CD14-positive monocyte (primary cell): ENCODE measurements at regions not wholly inside any gene's neighbourhood (a gene's known extent, or its start where the extent isn't known, plus 50 kb on each side); places are given as distances from the start of the nearest gene placed in this dataset.

Experiments
- DNase-seq, 3 donors: peaks; one replicate each; pipeline ENCODE4 v3.0.0-alpha.2; 2011 to 2022
- H2AFZ ChIP-seq: 2 replicates; pipeline ENCODE4 v1.6.0; 2012; ENCODE audit warnings: mild to moderate bottlenecking, low read depth, low read length, inconsistent platforms; ENCODE audit not compliant: insufficient read depth, poor library complexity, severe bottlenecking
- H3K27ac ChIP-seq, 2 donors: 1 replicate in 1 of 2; 2 replicates in 1 of 2; pipeline ENCODE4 v1.5.1; 2012 to 2013; ENCODE audit warnings: low read length in 2 of 2, control low read depth in 1 of 2, inconsistent platforms in 1 of 2, low read depth in 1 of 2, mild to moderate bottlenecking in 1 of 2
- H3K27me3 ChIP-seq, 2 donors: one replicate each; pipeline versions ENCODE4 v1.6.0 to v1.6.1; 2011 to 2013; ENCODE audit warnings: low read length in 2 of 2; ENCODE audit not compliant: control insufficient read depth in 2 of 2, insufficient read depth in 2 of 2
- H3K36me3 ChIP-seq, 2 donors: replicated peaks in 1 of 2; 1 replicate in 1 of 2; 2 replicates in 1 of 2; pipeline versions ENCODE4 v1.5.1 to v1.6.1; 2012 to 2013; ENCODE audit warnings: low read length in 2 of 2, control low read depth in 1 of 2, inconsistent platforms in 1 of 2, mild to moderate bottlenecking in 1 of 2; ENCODE audit not compliant: insufficient read depth in 2 of 2, control insufficient read depth in 1 of 2
- H3K4me1 ChIP-seq, 2 donors: 1 replicate in 1 of 2; 2 replicates in 1 of 2; pipeline versions ENCODE4 v1.5.1 to v1.6.1; 2012 to 2013; ENCODE audit warnings: low read length in 2 of 2, control low read depth in 1 of 2, inconsistent platforms in 1 of 2, mild to moderate bottlenecking in 1 of 2, moderate library complexity in 1 of 2; ENCODE audit not compliant: insufficient read depth in 2 of 2, control insufficient read depth in 1 of 2
- H3K4me2 ChIP-seq: replicated peaks from 2 replicates; pipeline ENCODE3; 2012; ENCODE audit warnings: low read length, moderate library complexity, mild to moderate bottlenecking; ENCODE audit not compliant: poor library complexity, severe bottlenecking; ENCODE audit errors: extremely low read depth
- H3K4me3 ChIP-seq, 3 experiments: fragments of 200-600 bp in 1 of 3; sonication (generic) in 1 of 3; replicated peaks in 1 of 3; 1 replicate in 2 of 3; 2 replicates in 1 of 3; pipeline ENCODE4 v1.5.1; 2011 to 2013; ENCODE audit warnings: low read length in 3 of 3, mild to moderate bottlenecking in 3 of 3, control low read depth in 2 of 3, low read depth in 2 of 3, inconsistent platforms in 1 of 3, moderate library complexity in 1 of 3
- H3K79me2 ChIP-seq: 2 replicates; pipeline ENCODE4 v1.6.0; 2012; ENCODE audit warnings: mild to moderate bottlenecking, control low read depth, inconsistent platforms, low read length, moderate library complexity; ENCODE audit not compliant: insufficient read depth
- H3K9ac ChIP-seq: 2 replicates; pipeline ENCODE4 v1.6.0; 2017; ENCODE audit warnings: low read length, mild to moderate bottlenecking; ENCODE audit not compliant: insufficient read depth, poor library complexity, severe bottlenecking
- H3K9me3 ChIP-seq, 2 donors: replicated peaks in 1 of 2; 1 replicate in 1 of 2; 2 replicates in 1 of 2; pipeline versions ENCODE4 v1.5.1 to v1.6.1; 2012 to 2013; ENCODE audit warnings: low read length in 2 of 2, control low read depth in 1 of 2; ENCODE audit not compliant: control insufficient read depth in 1 of 2, insufficient read depth in 1 of 2
- H4K20me1 ChIP-seq: 2 replicates; pipeline ENCODE4 v1.6.0; 2012; ENCODE audit warnings: mild to moderate bottlenecking, low read length, control low read depth, moderate library complexity; ENCODE audit not compliant: insufficient read depth
- H3K27ac Mint-ChIP-seq, 7 donors: one replicate each; pipeline ENCODE4 v1.8.0; 2020; ENCODE audit warnings: mild to moderate bottlenecking in 7 of 7, mixed read lengths in 7 of 7, moderate library complexity in 6 of 7, inconsistent platforms in 2 of 7
- H3K27me3 Mint-ChIP-seq, 3 donors: one replicate each; pipeline ENCODE4 v1.8.0; 2021 to 2022; ENCODE audit warnings: low read depth in 3 of 3, mild to moderate bottlenecking in 3 of 3, mixed read lengths in 3 of 3, moderate library complexity in 3 of 3, inconsistent platforms in 1 of 3
- H3K36me3 Mint-ChIP-seq, 2 donors: one replicate each; pipeline ENCODE4 v1.8.0; 2020; ENCODE audit warnings: mixed read lengths in 2 of 2, inconsistent platforms in 1 of 2, mild to moderate bottlenecking in 1 of 2
- H3K4me1 Mint-ChIP-seq: one replicate; pipeline ENCODE4 v1.8.0; 2020; ENCODE audit warnings: mild to moderate bottlenecking, mixed read lengths
- H3K4me3 Mint-ChIP-seq, 2 donors: one replicate each; pipeline ENCODE4 v1.8.0; 2020; ENCODE audit warnings: mild to moderate bottlenecking in 2 of 2, mixed read lengths in 2 of 2, moderate library complexity in 1 of 2
- H3K9me3 Mint-ChIP-seq, 7 donors: one replicate each; pipeline ENCODE4 v1.8.0; 2020 to 2022; ENCODE audit warnings: mixed read lengths in 7 of 7, mild to moderate bottlenecking in 6 of 7, moderate library complexity in 6 of 7, inconsistent platforms in 2 of 7
- CTCF ChIP-seq: fragments of 200-600 bp; IDR thresholded peaks from one replicate; pipeline ENCODE4 v1.8.0; 2022; ENCODE audit warnings: antibody characterized with exemption, mild to moderate bottlenecking
- WGBS: methylation state at CpG from one replicate; pipeline ENCODE4 v1.1.5; 2013; ENCODE audit warnings: missing lambda C conversion rate; ENCODE audit not compliant: insufficient coverage; 5-methylcytosine and 5-hydroxymethylcytosine counted together
- intact Hi-C, 2 donors: fragments of 100-400 bp; cut with micrococcal nuclease; formaldehyde crosslinking; loops; one replicate each; pipeline versions ENCODE4 v1.15.0 to v1.15.1; 2023

DNA sequence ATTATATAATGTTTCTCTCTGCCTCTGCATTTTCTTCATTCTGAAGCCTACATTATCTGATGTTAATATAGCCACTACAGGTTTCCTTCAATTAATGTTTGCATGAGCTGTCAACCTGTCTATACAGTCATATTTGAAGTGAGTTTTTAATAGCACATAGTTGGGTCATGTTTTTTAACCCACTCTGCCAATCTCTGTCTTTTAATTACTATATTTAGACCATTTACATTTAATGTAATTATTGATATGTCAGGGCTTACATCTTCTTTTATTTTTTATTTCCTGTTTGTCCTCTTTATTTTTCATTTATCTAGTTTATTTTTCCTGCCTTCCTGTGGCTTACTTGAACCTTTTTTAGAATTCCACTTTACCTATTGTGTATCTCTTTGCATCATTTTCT is 124.3 kb upstream of the PDE1C start:
- peaks cover 2 to 17% (median 11%) of the 10 kb centered on the region in 7 donors for H3K9me3 Mint-ChIP-seq
- Histone ChIP-seq H3K4me3 (no peak overlapping the region), H2AFZ (no peak overlapping the region), H3K27me3 (no peaks in the 10 kb centered on the region), H3K36me3 (no peaks in the 10 kb centered on the region), H4K20me1 (no peaks in the 10 kb centered on the region), H3K9ac (no peak overlapping the region), H3K9me3 (peaks cover 6 to 11% of the 10 kb centered on the region in 2 donors), H3K27ac (no peak overlapping the region), H3K79me2 (no peaks in the 10 kb centered on the region), H3K4me1 (no peaks in the 10 kb centered on the region), H3K4me2 (no peak overlapping the region)
- no peaks in the 10 kb centered on the region for H3K36me3 Mint-ChIP-seq
- no peak for DNase-seq
- H3K27me3 Mint-ChIP-seq, result peaks cover 0 to 3% (median 2%) of the 10 kb centered on the region in 3 donors
- no peak for TF ChIP-seq CTCF
- no peaks in the 10 kb centered on the region for H3K4me1 Mint-ChIP-seq
- intact Hi-C loops, result no loop called here
- H3K27ac Mint-ChIP-seq, result no peak overlapping the region
- no peak overlapping the region for H3K4me3 Mint-ChIP-seq

DNA sequence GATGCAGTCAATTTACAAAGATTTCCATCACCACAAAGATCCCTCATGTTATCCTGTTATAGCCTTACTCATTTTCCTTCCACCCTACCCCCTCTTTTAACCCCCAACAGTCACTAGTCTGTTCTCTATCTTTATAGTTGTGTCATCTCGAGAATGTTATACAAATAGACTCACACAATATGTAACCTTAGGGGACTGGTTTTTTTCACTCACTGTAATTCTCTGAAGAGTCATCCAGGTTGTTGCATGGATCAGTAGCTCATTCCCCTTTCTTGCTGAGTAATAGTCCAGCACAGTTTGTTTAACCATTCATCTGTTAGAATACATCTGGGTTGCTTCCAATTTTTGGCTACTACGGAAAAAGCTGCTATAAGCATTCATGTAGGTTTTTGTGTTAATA is 121.1 kb upstream of the PDE1C start:
- H3K4me3 ChIP-seq, result no peak overlapping the region
- Mint-ChIP-seq H3K27me3 (peaks cover 0 to 5% (median 4%) of the 10 kb centered on the region in 3 donors), H3K9me3 (peaks cover 2 to 17% (median 11%) of the 10 kb centered on the region in 7 donors), H3K36me3 (no peaks in the 10 kb centered on the region), H3K27ac (no peak overlapping the region), H3K4me1 (no peaks in the 10 kb centered on the region), H3K4me3 (no peak overlapping the region)
- 92% methylated on average over 2 of the region's 2 CpGs for WGBS
- H4K20me1 ChIP-seq, result no peaks in the 10 kb centered on the region
- no peaks in the 10 kb centered on the region for H3K36me3 ChIP-seq
- H3K79me2 ChIP-seq, result no peaks in the 10 kb centered on the region
- no peak overlapping the region for H3K4me2 ChIP-seq
- H3K9ac ChIP-seq, result no peak overlapping the region
- no peaks in the 10 kb centered on the region for H3K4me1 ChIP-seq
- H2AFZ ChIP-seq, result no peak overlapping the region
- H3K27ac ChIP-seq, result no peak overlapping the region
- TF ChIP-seq CTCF, result no peak
- DNase-seq, result no peak
- H3K9me3 ChIP-seq, result peaks cover 6 to 11% of the 10 kb centered on the region in 2 donors
- H3K27me3 ChIP-seq, result no peaks in the 10 kb centered on the region
- intact Hi-C loops, result no loop called here
